WERI-Rb-1 (cell line): ENCODE measurements at regions not wholly inside any gene's neighbourhood (a gene's known extent, or its start where the extent isn't known, plus 50 kb on each side); places are given as distances from the start of the nearest gene placed in this dataset.

Experiments used
- DNase-seq: peaks from one replicate; pipeline ENCODE4 v3.0.0-alpha.2; 2020
- H3K27ac ChIP-seq: fragments of 250-450 bp; sonication (Bioruptor Pico); 2 replicates; pipeline ENCODE4 v1.5.1; 2020; ENCODE audit warnings: mild to moderate bottlenecking, moderate library complexity
- H3K27me3 ChIP-seq: fragments of 250-450 bp; sonication (Bioruptor Pico); 2 replicates; pipeline ENCODE4 v1.5.1; 2021; ENCODE audit warnings: mild to moderate bottlenecking, low read depth, moderate library complexity; ENCODE audit not compliant: insufficient read depth, severe bottlenecking
- H3K36me3 ChIP-seq: fragments of 250-450 bp; sonication (Bioruptor Pico); 2 replicates; pipeline ENCODE4 v1.5.1; 2020; ENCODE audit warnings: mild to moderate bottlenecking, moderate library complexity
- H3K4me3 ChIP-seq: 2 replicates; pipeline ENCODE4 v1.5.1; 2011; ENCODE audit warnings: low read depth, mild to moderate bottlenecking, control low read depth, low read length
- H3K9me3 ChIP-seq: fragments of 250-450 bp; sonication (Bioruptor Pico); 2 replicates; pipeline ENCODE4 v1.5.1; 2021; ENCODE audit warnings: mild to moderate bottlenecking, moderate library complexity; ENCODE audit not compliant: severe bottlenecking
- TF ChIP-seq, protein P1 (sequence below): IDR thresholded peaks from 2 replicates; pipeline ENCODE4 v1.5.1; 2011; ENCODE audit warnings: low read depth, mild to moderate bottlenecking, control low read depth, inconsistent platforms, low read length

DNA sequence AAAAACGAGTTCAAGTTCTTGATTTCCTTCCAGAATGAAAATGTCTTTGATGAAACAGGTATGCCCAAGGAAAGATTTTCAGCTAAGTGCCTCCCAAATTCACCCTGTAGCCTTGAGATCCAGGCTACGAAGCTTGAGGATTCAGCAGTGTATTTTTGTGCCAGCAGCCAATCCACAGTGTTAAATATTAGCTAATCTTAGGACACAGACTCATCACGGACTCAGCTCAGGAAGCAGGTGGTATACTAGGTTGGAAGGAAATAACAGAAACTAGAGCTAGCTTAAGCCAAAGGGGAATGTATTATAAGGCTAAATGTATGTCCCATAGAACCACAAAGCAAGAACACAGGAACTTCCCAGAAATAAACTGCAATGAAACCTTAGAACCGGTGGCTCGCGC lies 151.0 kb upstream of the PRSS1 start:
- Histone ChIP-seq H3K4me3 (no peak overlapping the region), H3K9me3 (no peaks in the 10 kb centered on the region), H3K27me3 (no peaks in the 10 kb centered on the region), H3K27ac (no peak overlapping the region), H3K36me3 (no peaks in the 10 kb centered on the region)
- no peak for DNase-seq
- TF ChIP-seq, protein P1, sequence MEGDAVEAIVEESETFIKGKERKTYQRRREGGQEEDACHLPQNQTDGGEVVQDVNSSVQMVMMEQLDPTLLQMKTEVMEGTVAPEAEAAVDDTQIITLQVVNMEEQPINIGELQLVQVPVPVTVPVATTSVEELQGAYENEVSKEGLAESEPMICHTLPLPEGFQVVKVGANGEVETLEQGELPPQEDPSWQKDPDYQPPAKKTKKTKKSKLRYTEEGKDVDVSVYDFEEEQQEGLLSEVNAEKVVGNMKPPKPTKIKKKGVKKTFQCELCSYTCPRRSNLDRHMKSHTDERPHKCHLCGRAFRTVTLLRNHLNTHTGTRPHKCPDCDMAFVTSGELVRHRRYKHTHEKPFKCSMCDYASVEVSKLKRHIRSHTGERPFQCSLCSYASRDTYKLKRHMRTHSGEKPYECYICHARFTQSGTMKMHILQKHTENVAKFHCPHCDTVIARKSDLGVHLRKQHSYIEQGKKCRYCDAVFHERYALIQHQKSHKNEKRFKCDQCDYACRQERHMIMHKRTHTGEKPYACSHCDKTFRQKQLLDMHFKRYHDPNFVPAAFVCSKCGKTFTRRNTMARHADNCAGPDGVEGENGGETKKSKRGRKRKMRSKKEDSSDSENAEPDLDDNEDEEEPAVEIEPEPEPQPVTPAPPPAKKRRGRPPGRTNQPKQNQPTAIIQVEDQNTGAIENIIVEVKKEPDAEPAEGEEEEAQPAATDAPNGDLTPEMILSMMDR = no peak

DNA sequence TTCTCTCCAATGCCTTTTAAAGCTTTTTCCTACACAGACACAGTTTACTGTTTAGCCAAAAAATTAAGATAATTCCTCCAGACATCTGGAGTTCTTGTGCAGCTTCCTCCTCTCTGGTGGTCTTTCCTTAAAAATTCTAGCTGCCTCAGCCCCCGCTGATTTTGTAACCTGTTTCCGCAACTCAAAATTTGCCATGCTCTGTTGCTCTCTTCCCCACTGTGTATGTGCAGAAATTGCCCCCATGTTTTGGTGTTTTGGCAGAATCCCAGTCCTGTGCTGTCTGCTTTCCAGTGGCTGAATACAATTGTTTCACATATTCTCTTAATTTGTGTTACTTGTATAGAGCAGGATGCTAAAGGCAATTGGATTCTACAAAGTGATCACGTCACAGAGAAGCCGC lies 151.7 kb upstream of the PRSS1 start:
- Histone ChIP-seq H3K4me3 (no peak overlapping the region), H3K27me3 (no peaks in the 10 kb centered on the region), H3K27ac (no peak overlapping the region), H3K9me3 (no peaks in the 10 kb centered on the region), H3K36me3 (no peaks in the 10 kb centered on the region)
- no peak for DNase-seq
- TF ChIP-seq, protein P1 = no peak

- Histone ChIP-seq H3K27ac (no peak overlapping the region), H3K4me3 (no peak overlapping the region), H3K27me3 (no peaks in the 10 kb centered on the region), H3K9me3 (no peaks in the 10 kb centered on the region), H3K36me3 (no peaks in the 10 kb centered on the region)
- TF ChIP-seq, protein P1 = no peak
- no peak for DNase-seq
Measured at GRCh38 chr7:142595816-142596516, 153.3 kb upstream of the PRSS1 start.

- no peaks in the 10 kb centered on the region for H3K27me3 ChIP-seq
- TF ChIP-seq, protein P1 = no peak
- no peaks in the 10 kb centered on the region for H3K36me3 ChIP-seq
- no peak overlapping the region for H3K27ac ChIP-seq
- no peak for DNase-seq
- no peaks in the 10 kb centered on the region for H3K9me3 ChIP-seq
- H3K4me3 ChIP-seq = no peak overlapping the region
Measured at GRCh38 chr7:142594078-142594477, 155.2 kb upstream of the PRSS1 start.

DNA sequence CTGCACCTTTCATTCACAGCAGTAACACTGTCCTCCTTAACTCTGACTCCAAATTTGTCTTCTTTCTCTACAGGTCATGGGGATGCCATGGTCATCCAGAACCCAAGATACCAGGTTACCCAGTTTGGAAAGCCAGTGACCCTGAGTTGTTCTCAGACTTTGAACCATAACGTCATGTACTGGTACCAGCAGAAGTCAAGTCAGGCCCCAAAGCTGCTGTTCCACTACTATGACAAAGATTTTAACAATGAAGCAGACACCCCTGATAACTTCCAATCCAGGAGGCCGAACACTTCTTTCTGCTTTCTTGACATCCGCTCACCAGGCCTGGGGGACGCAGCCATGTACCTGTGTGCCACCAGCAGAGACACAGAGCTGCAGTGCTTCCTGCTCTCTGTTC lies 156.2 kb upstream of the PRSS1 start:
- Histone ChIP-seq H3K4me3 (no peak overlapping the region), H3K9me3 (no peaks in the 10 kb centered on the region), H3K36me3 (no peaks in the 10 kb centered on the region), H3K27ac (no peak overlapping the region), H3K27me3 (no peaks in the 10 kb centered on the region)
- DNase-seq = no peak
- TF ChIP-seq, protein P1 = no peak

- TF ChIP-seq, protein P1 = no peak
- no peaks in the 10 kb centered on the region for H3K27me3 ChIP-seq
- no peak for DNase-seq
- H3K27ac ChIP-seq = no peak overlapping the region
- no peaks in the 10 kb centered on the region for H3K36me3 ChIP-seq
- no peak overlapping the region for H3K4me3 ChIP-seq
- no peaks in the 10 kb centered on the region for H3K9me3 ChIP-seq
Measured at GRCh38 chr7:142592664-142593063, 156.6 kb upstream of the PRSS1 start.
